GM12878 (cell line): ENCODE measurements at regions not wholly inside any gene's neighbourhood (a gene's known extent, or its start where the extent isn't known, plus 50 kb on each side); places are given as distances from the start of the nearest gene placed in this dataset.

Experiments used
- ATAC-seq: fragments of 200-7000 bp; cut with Tn5 transposase; 3 replicates; pipeline ENCODE4 v1.9.1; 2020; ENCODE audit warnings: mild to moderate bottlenecking, moderate library complexity
- BruUV-seq: library from RNA; stranded (reverse); fragments of 400-500 nt; replicated peaks from 2 replicates; lab custom pipeline; 2021; lab: Mats Ljungman, UMichigan
- CTCF ChIA-PET: fragments of 300-600 bp; sonication (Branson Sonifier 250); formaldehyde crosslinking; extraction: SDS; loops from one replicate; lab custom pipeline; 2021; ENCODE audit warnings: inconsistent platforms; lab: Yijun Ruan, JAX
- POLR2A ChIA-PET: fragments of 350-600 bp; formaldehyde crosslinking; extraction: SDS; loops from one replicate; lab custom pipeline; 2021; ENCODE audit warnings: inconsistent platforms; lab: Charles Lee
- RAD21 ChIA-PET: fragments of 300-600 bp; sonication (Branson Sonifier 250); formaldehyde crosslinking; loops from one replicate; lab custom pipeline; 2023; ENCODE audit warnings: antibody characterized with exemption; ENCODE audit not compliant: unreplicated experiment; lab: Charles Lee
- SMC1A ChIA-PET: fragments of 300-600 bp; sonication (Branson Sonifier 250); formaldehyde crosslinking; loops from one replicate; lab custom pipeline; 2023; ENCODE audit not compliant: unreplicated experiment, uncharacterized antibody; lab: Charles Lee
- DNase-seq: peaks from one replicate; pipeline ENCODE4 v3.0.0-alpha.2; 2011; ENCODE audit warnings: low read depth, low spot score
- FAIRE-seq: peaks from 3 replicates; lab custom pipeline; 2011; peaks lifted over from hg19 to GRCh38; lab: Jason Lieb, UNC
- H2AFZ ChIP-seq: 2 replicates; pipeline ENCODE4 v1.6.0; 2011; ENCODE audit warnings: low read depth, low read length, control low read depth; ENCODE audit not compliant: control insufficient read depth
- H3K27ac ChIP-seq: 2 replicates; pipeline ENCODE4 v1.5.1; 2011; ENCODE audit warnings: control low read depth; ENCODE audit not compliant: control insufficient read depth, insufficient read depth
- H3K27me3 ChIP-seq, 2 experiments: replicated peaks in 1 of 2; 2 replicates each; pipeline versions ENCODE4 v1.6.0 to v1.6.1; 2011; ENCODE audit warnings: low read length in 1 of 2; ENCODE audit not compliant: control insufficient read depth in 2 of 2, insufficient read depth in 2 of 2
- H3K36me3 ChIP-seq, 2 experiments: 2 replicates each; pipeline ENCODE4 v1.5.1; 2011; ENCODE audit warnings: low read length in 1 of 2; ENCODE audit not compliant: control insufficient read depth in 2 of 2, insufficient read depth in 2 of 2
- H3K4me1 ChIP-seq: 2 replicates; pipeline ENCODE4 v1.6.1; 2011; ENCODE audit warnings: mild to moderate bottlenecking, low read length, moderate library complexity, mixed read lengths; ENCODE audit not compliant: control insufficient read depth, insufficient read depth
- H3K4me2 ChIP-seq: 2 replicates; pipeline ENCODE4 v1.6.0; 2011; ENCODE audit warnings: control low read depth; ENCODE audit not compliant: control insufficient read depth, insufficient read depth
- H3K4me3 ChIP-seq: fragments of 200-600 bp; sonication (generic); 2 replicates; pipeline ENCODE4 v1.5.1; 2016
- H3K79me2 ChIP-seq: 2 replicates; pipeline ENCODE4 v1.6.0; 2011; ENCODE audit warnings: low read length; ENCODE audit not compliant: control insufficient read depth, insufficient read depth
- H3K9ac ChIP-seq: 2 replicates; pipeline ENCODE4 v1.8.0; 2011; ENCODE audit warnings: low read length, control low read depth, mixed read lengths; ENCODE audit not compliant: control insufficient read depth, insufficient read depth
- H3K9me3 ChIP-seq: replicated peaks from 3 replicates; pipeline ENCODE4 v1.5.1; 2011; ENCODE audit warnings: mild to moderate bottlenecking, low read length; ENCODE audit not compliant: control insufficient read depth, insufficient read depth
- H4K20me1 ChIP-seq: 2 replicates; pipeline ENCODE4 v1.6.0; 2011; ENCODE audit not compliant: control insufficient read depth, insufficient read depth
- E2F4 ChIP-seq: IDR thresholded peaks from 2 replicates; pipeline ENCODE4 v1.6.1; 2012; ENCODE audit warnings: low read depth, low read length, improper control_type of control experiment
- EP300 ChIP-seq, 2 experiments: fragments of 150-350 bp in 1 of 2; IDR thresholded peaks; 2 replicates each; pipeline ENCODE4 v1.6.1; 2011 to 2012; ENCODE audit warnings: low read depth in 2 of 2, low read length in 2 of 2, borderline replicate concordance in 1 of 2, improper control_type of control experiment in 1 of 2, inconsistent platforms in 1 of 2; ENCODE audit not compliant: control insufficient read depth in 1 of 2
- ESRRA ChIP-seq: IDR thresholded peaks from 2 replicates; pipeline ENCODE4 v1.6.1; 2012; ENCODE audit warnings: mild to moderate bottlenecking, low read length, improper control_type of control experiment
- HSF1 ChIP-seq: fragments of 150-350 bp; IDR thresholded peaks from 2 replicates; pipeline ENCODE4 v1.6.1; 2014; ENCODE audit warnings: mild to moderate bottlenecking, low read depth, low read length
- IKZF2 ChIP-seq, 2 experiments: fragments of 450-650 bp; IDR thresholded peaks; 2 replicates each; pipeline ENCODE4 v1.6.1; 2017; ENCODE audit warnings: mild to moderate bottlenecking in 2 of 2, moderate library complexity in 2 of 2
- PML ChIP-seq: IDR thresholded peaks from 2 replicates; pipeline ENCODE4 v1.6.1; 2012; ENCODE audit warnings: low read length, inconsistent platforms
- RAD21 ChIP-seq: IDR thresholded peaks from 2 replicates; pipeline ENCODE4 v1.6.1; 2011; ENCODE audit warnings: mild to moderate bottlenecking, low read depth, low read length, moderate library complexity; ENCODE audit not compliant: insufficient read depth
- SIX5 ChIP-seq: IDR thresholded peaks from 2 replicates; pipeline ENCODE4 v1.6.1; 2011; ENCODE audit warnings: mild to moderate bottlenecking, low read depth, low read length, moderate library complexity; ENCODE audit not compliant: severe bottlenecking
- SPI1 ChIP-seq: IDR thresholded peaks from 2 replicates; pipeline ENCODE4 v1.6.1; 2011; ENCODE audit warnings: low read depth, mild to moderate bottlenecking, low read length, moderate library complexity, borderline replicate concordance; ENCODE audit not compliant: insufficient read depth
- WGBS: methylation state at CpG from one replicate; pipeline ENCODE4 v1.1.6; 2016; ENCODE audit warnings: low lambda C conversion rate; ENCODE audit not compliant: insufficient replicate concordance, insufficient coverage; ENCODE audit errors: missing lambda C conversion rate; 5-methylcytosine and 5-hydroxymethylcytosine counted together
- in situ Hi-C: fragments of 300-500 bp; cut with MboI; formaldehyde crosslinking; loops from 9 replicates; pipeline ENCODE4 v1.14.3; 2018; ENCODE audit warnings: mixed read lengths
- intact Hi-C: fragments of 100-400 bp; cut with micrococcal nuclease; formaldehyde crosslinking; loops from one replicate; pipeline ENCODE4 v1.14.2; 2022; ENCODE audit not compliant: unreplicated experiment
- TF ChIP-seq, protein P1 (sequence below): fragments of 450-650 bp; IDR thresholded peaks from 2 replicates; pipeline ENCODE4 v1.6.1; 2016; ENCODE audit warnings: mild to moderate bottlenecking
- TF ChIP-seq, protein P2 (sequence below): fragments of 150-350 bp; IDR thresholded peaks from 2 replicates; pipeline ENCODE4 v1.6.1; 2016; ENCODE audit warnings: low read depth, low read length

DNA sequence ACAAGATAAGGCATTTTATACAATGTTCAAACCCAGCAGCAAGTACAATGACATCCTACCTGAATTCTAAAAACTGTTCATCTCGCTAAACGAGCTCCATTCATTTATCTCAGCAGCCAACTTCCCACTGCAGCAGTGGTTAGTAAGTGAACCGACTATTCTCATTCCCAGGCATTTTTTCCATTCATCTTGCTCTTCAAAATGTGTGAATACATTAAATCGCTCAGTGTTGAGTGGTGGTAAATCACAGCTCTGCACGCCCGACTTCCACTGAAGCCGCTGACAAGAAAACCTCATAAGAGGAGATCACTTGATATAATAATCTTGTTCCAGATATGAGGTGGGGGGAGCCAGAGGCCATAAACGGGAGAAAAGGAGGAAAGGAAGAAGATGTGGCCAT lies 746.2 kb upstream of the USP15 start:
- H3K27me3 ChIP-seq: no peaks in the 10 kb centered on the region
- H3K4me1 ChIP-seq: no peaks in the 10 kb centered on the region
- SMC1A ChIA-PET: no interaction called here
- RAD21 ChIA-PET: no interaction called here
- WGBS: 39% methylated on average over 8 of the region's 8 CpGs
- no peak overlapping the region for H3K4me2 ChIP-seq
- H3K9ac ChIP-seq: no peak overlapping the region
- H3K4me3 ChIP-seq: no peak overlapping the region
- FAIRE-seq (no peak), DNase-seq (no peak), ATAC-seq (no peak)
- H3K27ac ChIP-seq: no peak overlapping the region
- no TSS peak for BruUV-seq
- POLR2A ChIA-PET: no interaction called here
- intact Hi-C loops: no loop called here
- no peaks in the 10 kb centered on the region for H3K36me3 ChIP-seq
- TF ChIP-seq, protein P1, sequence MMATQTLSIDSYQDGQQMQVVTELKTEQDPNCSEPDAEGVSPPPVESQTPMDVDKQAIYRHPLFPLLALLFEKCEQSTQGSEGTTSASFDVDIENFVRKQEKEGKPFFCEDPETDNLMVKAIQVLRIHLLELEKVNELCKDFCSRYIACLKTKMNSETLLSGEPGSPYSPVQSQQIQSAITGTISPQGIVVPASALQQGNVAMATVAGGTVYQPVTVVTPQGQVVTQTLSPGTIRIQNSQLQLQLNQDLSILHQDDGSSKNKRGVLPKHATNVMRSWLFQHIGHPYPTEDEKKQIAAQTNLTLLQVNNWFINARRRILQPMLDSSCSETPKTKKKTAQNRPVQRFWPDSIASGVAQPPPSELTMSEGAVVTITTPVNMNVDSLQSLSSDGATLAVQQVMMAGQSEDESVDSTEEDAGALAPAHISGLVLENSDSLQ: no peak
- TF ChIP-seq E2F4: no peak
- in situ Hi-C loops: no loop called here
- no peaks in the 10 kb centered on the region for H3K79me2 ChIP-seq
- CTCF ChIA-PET: no interaction called here
- H2AFZ ChIP-seq: no peak overlapping the region
- no peaks in the 10 kb centered on the region for H3K9me3 ChIP-seq
- H4K20me1 ChIP-seq: no peaks in the 10 kb centered on the region

GRCh38 chr12:61521258-61521657 lies 738.9 kb upstream of the USP15 start:
- H3K36me3 ChIP-seq: no peaks in the 10 kb centered on the region
- POLR2A ChIA-PET: no interaction called here
- DNase-seq (no peak), ATAC-seq (no peak), FAIRE-seq (no peak)
- no peak for TF ChIP-seq HSF1
- TF ChIP-seq IKZF2 (IDR thresholded peaks at IDR 0.05): no peak
- TF ChIP-seq, protein P2, sequence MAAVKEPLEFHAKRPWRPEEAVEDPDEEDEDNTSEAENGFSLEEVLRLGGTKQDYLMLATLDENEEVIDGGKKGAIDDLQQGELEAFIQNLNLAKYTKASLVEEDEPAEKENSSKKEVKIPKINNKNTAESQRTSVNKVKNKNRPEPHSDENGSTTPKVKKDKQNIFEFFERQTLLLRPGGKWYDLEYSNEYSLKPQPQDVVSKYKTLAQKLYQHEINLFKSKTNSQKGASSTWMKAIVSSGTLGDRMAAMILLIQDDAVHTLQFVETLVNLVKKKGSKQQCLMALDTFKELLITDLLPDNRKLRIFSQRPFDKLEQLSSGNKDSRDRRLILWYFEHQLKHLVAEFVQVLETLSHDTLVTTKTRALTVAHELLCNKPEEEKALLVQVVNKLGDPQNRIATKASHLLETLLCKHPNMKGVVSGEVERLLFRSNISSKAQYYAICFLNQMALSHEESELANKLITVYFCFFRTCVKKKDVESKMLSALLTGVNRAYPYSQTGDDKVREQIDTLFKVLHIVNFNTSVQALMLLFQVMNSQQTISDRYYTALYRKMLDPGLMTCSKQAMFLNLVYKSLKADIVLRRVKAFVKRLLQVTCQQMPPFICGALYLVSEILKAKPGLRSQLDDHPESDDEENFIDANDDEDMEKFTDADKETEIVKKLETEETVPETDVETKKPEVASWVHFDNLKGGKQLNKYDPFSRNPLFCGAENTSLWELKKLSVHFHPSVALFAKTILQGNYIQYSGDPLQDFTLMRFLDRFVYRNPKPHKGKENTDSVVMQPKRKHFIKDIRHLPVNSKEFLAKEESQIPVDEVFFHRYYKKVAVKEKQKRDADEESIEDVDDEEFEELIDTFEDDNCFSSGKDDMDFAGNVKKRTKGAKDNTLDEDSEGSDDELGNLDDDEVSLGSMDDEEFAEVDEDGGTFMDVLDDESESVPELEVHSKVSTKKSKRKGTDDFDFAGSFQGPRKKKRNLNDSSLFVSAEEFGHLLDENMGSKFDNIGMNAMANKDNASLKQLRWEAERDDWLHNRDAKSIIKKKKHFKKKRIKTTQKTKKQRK: no peak
- no peak for TF ChIP-seq RAD21
- TF ChIP-seq EP300 (IDR thresholded peaks at IDR 0.05; ENCODE audit: borderline replicate concordance in 1 of 2, control insufficient read depth in 1 of 2, low read depth in 2 of 2, low read length in 2 of 2): no peak
- TF ChIP-seq ESRRA: no peak
- no peak for TF ChIP-seq SPI1
- TF ChIP-seq PML: no peak
- no peak for TF ChIP-seq SIX5
- BruUV-seq: no TSS peak
- RAD21 ChIA-PET: no interaction called here
- intact Hi-C loops: no loop called here
- CTCF ChIA-PET: no interaction called here
- SMC1A ChIA-PET: interaction anchor here (0.8 kb wide), 1 partner anchor 97 kb away, joined by 3 read pairs; no protein-coding TSS in a partner anchor
- 0% methylated on average over 1 of the region's 1 CpG for WGBS
- no peak overlapping the region for H2AFZ ChIP-seq
- no peaks in the 10 kb centered on the region for H3K9me3 ChIP-seq
- no peaks in the 10 kb centered on the region for H3K4me1 ChIP-seq
- H3K27me3 ChIP-seq: no peaks in the 10 kb centered on the region
- H3K9ac ChIP-seq: no peak overlapping the region
- H3K4me2 ChIP-seq: no peak overlapping the region
- in situ Hi-C loops: no loop called here
- H3K4me3 ChIP-seq: no peak overlapping the region
- H3K79me2 ChIP-seq: no peaks in the 10 kb centered on the region
- H4K20me1 ChIP-seq: no peaks in the 10 kb centered on the region
- no peak overlapping the region for H3K27ac ChIP-seq
